ENCODE measurements at regions not wholly inside any gene's neighbourhood (a gene's known extent, or its start where the extent isn't known, plus 50 kb on each side); places are given as distances from the start of the nearest gene placed in this dataset.

GRCh38 chr1:219049501-219049900, 124.2 kb upstream of the LYPLAL1 start:
- Mint-ChIP-seq H3K27ac (ENCODE audit: unreplicated experiment) (no peak overlapping the region), H3K36me3 (ENCODE audit: unreplicated experiment) (no peaks in the 10 kb centered on the region), H3K27me3 (ENCODE audit: unreplicated experiment) (no peaks in the 10 kb centered on the region), H3K4me1 (ENCODE audit: unreplicated experiment) (no peaks in the 10 kb centered on the region), H3K9me3 (ENCODE audit: unreplicated experiment) (peaks cover 5% of the 10 kb centered on the region), H3K4me3 (ENCODE audit: unreplicated experiment) (no peak overlapping the region)
- no peak for DNase-seq (ENCODE audit: extremely low spot score, unreplicated experiment)
- TF ChIP-seq CTCF (IDR thresholded peaks at IDR 0.05) = no peak

- no peak for DNase-seq (ENCODE audit: extremely low spot score, unreplicated experiment)
- Mint-ChIP-seq H3K4me1 (ENCODE audit: unreplicated experiment) (no peaks in the 10 kb centered on the region), H3K9me3 (ENCODE audit: unreplicated experiment) (peaks cover 5% of the 10 kb centered on the region), H3K36me3 (ENCODE audit: unreplicated experiment) (no peaks in the 10 kb centered on the region), H3K27me3 (ENCODE audit: unreplicated experiment) (no peaks in the 10 kb centered on the region), H3K27ac (ENCODE audit: unreplicated experiment) (no peak overlapping the region), H3K4me3 (ENCODE audit: unreplicated experiment) (no peak overlapping the region)
- TF ChIP-seq CTCF (IDR thresholded peaks at IDR 0.05) = no peak
Measured at GRCh38 chr1:219050086-219050821, 123.4 kb upstream of the LYPLAL1 start.

- no peaks in the 10 kb centered on the region for H3K36me3 Mint-ChIP-seq (ENCODE audit: unreplicated experiment)
- H3K27ac Mint-ChIP-seq (ENCODE audit: unreplicated experiment) = no peak overlapping the region
- no peak overlapping the region for H3K4me3 Mint-ChIP-seq (ENCODE audit: unreplicated experiment)
- no peaks in the 10 kb centered on the region for H3K27me3 Mint-ChIP-seq (ENCODE audit: unreplicated experiment)
- H3K9me3 Mint-ChIP-seq (ENCODE audit: unreplicated experiment) = peaks cover 5% of the 10 kb centered on the region
- DNase-seq (ENCODE audit: extremely low spot score, unreplicated experiment) = no peak
- no peaks in the 10 kb centered on the region for H3K4me1 Mint-ChIP-seq (ENCODE audit: unreplicated experiment)
- no peak for TF ChIP-seq CTCF (IDR thresholded peaks at IDR 0.05)
Measured at GRCh38 chr1:219050822-219051125, 122.9 kb upstream of the LYPLAL1 start.

- no peak for DNase-seq (ENCODE audit: extremely low spot score, unreplicated experiment)
- Mint-ChIP-seq H3K9me3 (ENCODE audit: unreplicated experiment) (no peaks in the 10 kb centered on the region), H3K27ac (ENCODE audit: unreplicated experiment) (no peak overlapping the region), H3K36me3 (ENCODE audit: unreplicated experiment) (no peaks in the 10 kb centered on the region), H3K27me3 (ENCODE audit: unreplicated experiment) (no peaks in the 10 kb centered on the region), H3K4me1 (ENCODE audit: unreplicated experiment) (no peaks in the 10 kb centered on the region), H3K4me3 (ENCODE audit: unreplicated experiment) (no peak overlapping the region)
- no peak for TF ChIP-seq CTCF (IDR thresholded peaks at IDR 0.05)
Measured at GRCh38 chr1:219051547-219051946, 122.1 kb upstream of the LYPLAL1 start.

- Mint-ChIP-seq H3K4me1 (ENCODE audit: unreplicated experiment) (peaks cover 6% of the 10 kb centered on the region), H3K4me3 (ENCODE audit: unreplicated experiment) (no peak overlapping the region), H3K36me3 (ENCODE audit: unreplicated experiment) (peaks cover 7% of the 10 kb centered on the region), H3K9me3 (ENCODE audit: unreplicated experiment) (peaks cover 5% of the 10 kb centered on the region), H3K27ac (ENCODE audit: unreplicated experiment) (no peak overlapping the region), H3K27me3 (ENCODE audit: unreplicated experiment) (no peaks in the 10 kb centered on the region)
- DNase-seq (ENCODE audit: extremely low spot score, unreplicated experiment) = no peak
- TF ChIP-seq CTCF (IDR thresholded peaks at IDR 0.05) = no peak
Measured at GRCh38 chr1:219058891-219059820, 114.5 kb upstream of the LYPLAL1 start.

Measured in osteocyte (in vitro differentiated cells).